ENCODE measurements at regions not wholly inside any gene's neighbourhood (a gene's known extent, or its start where the extent isn't known, plus 50 kb on each side); places are given as distances from the start of the nearest gene placed in this dataset.

- no peak overlapping the region for H3K4ac ChIP-seq (ENCODE audit: low read depth in 1 of 2, low read length in 2 of 2)
These were observed 1404.4 kb upstream of the PRMT6 start for GRCh38 chr1:105652109-105652508.

GRCh38 chr1:105655032-105655431 is 1401.4 kb upstream of the PRMT6 start:
- Histone ChIP-seq H3K4me3 (ENCODE audit: insufficient read depth in 1 of 2, low read depth in 1 of 2, low read length in 2 of 2) (no peak overlapping the region), H2BK15ac (ENCODE audit: low read depth, poor library complexity, severe bottlenecking) (no peak overlapping the region), H2BK120ac (ENCODE audit: low read depth, low read length) (no peak overlapping the region), H3K9me3 (ENCODE audit: control insufficient read depth, low read length) (no peaks in the 10 kb centered on the region), H3K4ac (ENCODE audit: low read depth in 1 of 2, low read length in 2 of 2) (no peak overlapping the region), H3K4me2 (ENCODE audit: low read length, poor library complexity, severe bottlenecking) (no peak overlapping the region), H3K79me1 (replicated peaks; ENCODE audit: low read length, poor library complexity, severe bottlenecking) (no peaks in the 10 kb centered on the region), H2AK5ac (ENCODE audit: low read length, severe bottlenecking) (no peak overlapping the region), H2BK5ac (ENCODE audit: low read depth, low read length, poor library complexity, severe bottlenecking) (no peak overlapping the region), H3K27ac (ENCODE audit: low read length, poor library complexity, severe bottlenecking) (no peak overlapping the region), H4K91ac (ENCODE audit: low read length) (no peak overlapping the region), H3K36me3 (ENCODE audit: control insufficient read depth in 1 of 2, insufficient read depth in 2 of 2, low read depth in 1 of 2, low read length in 2 of 2) (no peaks in the 10 kb centered on the region), H3K9ac (ENCODE audit: low read length) (no peak overlapping the region), H3K14ac (ENCODE audit: low read length in 2 of 2) (no peak overlapping the region), H3K4me1 (ENCODE audit: control insufficient read depth, insufficient read depth, low read depth, low read length) (no peaks in the 10 kb centered on the region), H2AFZ (ENCODE audit: low read depth, low read length) (no peak overlapping the region), H3K23ac (ENCODE audit: low read length in 2 of 2) (no peak overlapping the region), H4K8ac (ENCODE audit: low read length) (no peak overlapping the region), H3K27me3 (ENCODE audit: control insufficient read depth in 1 of 2, insufficient read depth in 1 of 2, low read length in 2 of 2) (no peaks in the 10 kb centered on the region), H3K18ac (ENCODE audit: low read depth in 1 of 2, low read length in 2 of 2) (no peak overlapping the region), H2BK12ac (ENCODE audit: low read length in 2 of 2) (no peak overlapping the region)
- WGBS = 67% methylated on average over 3 of the region's 4 CpGs
- no peak for DNase-seq

More at GRCh38 chr1:105652109-105652508, 1404.4 kb upstream of the PRMT6 start:
- Histone ChIP-seq H3K18ac (ENCODE audit: low read depth in 1 of 2, low read length in 2 of 2) (no peak overlapping the region), H3K14ac (ENCODE audit: low read length in 2 of 2) (no peak overlapping the region), H3K4me3 (ENCODE audit: insufficient read depth in 1 of 2, low read depth in 1 of 2, low read length in 2 of 2) (no peak overlapping the region), H3K9ac (ENCODE audit: low read length) (no peak overlapping the region), H2BK15ac (ENCODE audit: low read depth, poor library complexity, severe bottlenecking) (no peak overlapping the region), H2AK5ac (ENCODE audit: low read length, severe bottlenecking) (no peak overlapping the region), H3K27me3 (ENCODE audit: control insufficient read depth in 1 of 2, insufficient read depth in 1 of 2, low read length in 2 of 2) (no peaks in the 10 kb centered on the region), H3K27ac (ENCODE audit: low read length, poor library complexity, severe bottlenecking) (no peak overlapping the region), H3K4me1 (ENCODE audit: control insufficient read depth, insufficient read depth, low read depth, low read length) (no peaks in the 10 kb centered on the region), H2BK5ac (ENCODE audit: low read depth, low read length, poor library complexity, severe bottlenecking) (no peak overlapping the region), H2AFZ (ENCODE audit: low read depth, low read length) (no peak overlapping the region), H4K91ac (ENCODE audit: low read length) (no peak overlapping the region), H3K36me3 (ENCODE audit: control insufficient read depth in 1 of 2, insufficient read depth in 2 of 2, low read depth in 1 of 2, low read length in 2 of 2) (no peaks in the 10 kb centered on the region), H3K79me1 (replicated peaks; ENCODE audit: low read length, poor library complexity, severe bottlenecking) (no peaks in the 10 kb centered on the region), H2BK12ac (ENCODE audit: low read length in 2 of 2) (no peak overlapping the region), H2BK120ac (ENCODE audit: low read depth, low read length) (no peak overlapping the region), H3K9me3 (ENCODE audit: control insufficient read depth, low read length) (no peaks in the 10 kb centered on the region), H3K4me2 (ENCODE audit: low read length, poor library complexity, severe bottlenecking) (no peak overlapping the region), H3K23ac (ENCODE audit: low read length in 2 of 2) (no peak overlapping the region), H4K8ac (ENCODE audit: low read length) (no peak overlapping the region)
- no CpG with 5 or more reads among the region's 1 CpG for WGBS
- peak; percentile 1 for DNase-seq

GRCh38 chr1:105664495-105664894 is 1392.0 kb upstream of the PRMT6 start:
- no peaks in the 10 kb centered on the region for H3K9me3 ChIP-seq (ENCODE audit: control insufficient read depth, low read length)
- no peak overlapping the region for H3K4me2 ChIP-seq (ENCODE audit: low read length, poor library complexity, severe bottlenecking)
- H3K14ac ChIP-seq (ENCODE audit: low read length in 2 of 2) = no peak overlapping the region
- peaks cover 4% of the 10 kb centered on the region for H3K4me1 ChIP-seq (ENCODE audit: control insufficient read depth, insufficient read depth, low read depth, low read length)
- H2BK15ac ChIP-seq (ENCODE audit: low read depth, poor library complexity, severe bottlenecking) = no peak overlapping the region
- no peaks in the 10 kb centered on the region for H3K36me3 ChIP-seq (ENCODE audit: control insufficient read depth in 1 of 2, insufficient read depth in 2 of 2, low read depth in 1 of 2, low read length in 2 of 2)
- H3K23ac ChIP-seq (ENCODE audit: low read length in 2 of 2) = no peak overlapping the region
- H3K79me1 ChIP-seq (replicated peaks; ENCODE audit: low read length, poor library complexity, severe bottlenecking) = no peaks in the 10 kb centered on the region
- no peak overlapping the region for H2AK5ac ChIP-seq (ENCODE audit: low read length, severe bottlenecking)
- no peak overlapping the region for H2BK12ac ChIP-seq (ENCODE audit: low read length in 2 of 2)
- H2BK5ac ChIP-seq (ENCODE audit: low read depth, low read length, poor library complexity, severe bottlenecking) = no peak overlapping the region
- no peak overlapping the region for H2AFZ ChIP-seq (ENCODE audit: low read depth, low read length)
- no peak overlapping the region for H2BK120ac ChIP-seq (ENCODE audit: low read depth, low read length)
- no peak overlapping the region for H3K4ac ChIP-seq (ENCODE audit: low read depth in 1 of 2, low read length in 2 of 2)
- peak overlapping the region; percentile 90 for H3K27ac ChIP-seq (ENCODE audit: low read length, poor library complexity, severe bottlenecking)
- no peak overlapping the region for H4K8ac ChIP-seq (ENCODE audit: low read length)
- no peak for DNase-seq
- H3K9ac ChIP-seq (ENCODE audit: low read length) = no peak overlapping the region
- no peak overlapping the region for H3K18ac ChIP-seq (ENCODE audit: low read depth in 1 of 2, low read length in 2 of 2)
- H4K91ac ChIP-seq (ENCODE audit: low read length) = no peak overlapping the region
- 86% methylated on average over 5 of the region's 5 CpGs for WGBS
- H3K4me3 ChIP-seq (ENCODE audit: insufficient read depth in 1 of 2, low read depth in 1 of 2, low read length in 2 of 2) = no peak overlapping the region
- no peaks in the 10 kb centered on the region for H3K27me3 ChIP-seq (ENCODE audit: control insufficient read depth in 1 of 2, insufficient read depth in 1 of 2, low read length in 2 of 2)

- Histone ChIP-seq H3K9me3 (ENCODE audit: control insufficient read depth, low read length) (peaks cover 6% of the 10 kb centered on the region), H3K27me3 (ENCODE audit: control insufficient read depth in 1 of 2, insufficient read depth in 1 of 2, low read length in 2 of 2) (no peaks in the 10 kb centered on the region), H2BK12ac (ENCODE audit: low read length in 2 of 2) (no peak overlapping the region), H3K23ac (ENCODE audit: low read length in 2 of 2) (no peak overlapping the region), H2BK120ac (ENCODE audit: low read depth, low read length) (no peak overlapping the region), H3K79me1 (replicated peaks; ENCODE audit: low read length, poor library complexity, severe bottlenecking) (no peaks in the 10 kb centered on the region), H2AK5ac (ENCODE audit: low read length, severe bottlenecking) (no peak overlapping the region), H3K4me1 (ENCODE audit: control insufficient read depth, insufficient read depth, low read depth, low read length) (no peaks in the 10 kb centered on the region), H3K4me3 (ENCODE audit: insufficient read depth in 1 of 2, low read depth in 1 of 2, low read length in 2 of 2) (no peak overlapping the region), H3K27ac (ENCODE audit: low read length, poor library complexity, severe bottlenecking) (no peak overlapping the region), H3K9ac (ENCODE audit: low read length) (no peak overlapping the region), H3K14ac (ENCODE audit: low read length in 2 of 2) (no peak overlapping the region), H3K4me2 (ENCODE audit: low read length, poor library complexity, severe bottlenecking) (no peak overlapping the region), H4K8ac (ENCODE audit: low read length) (no peak overlapping the region), H4K91ac (ENCODE audit: low read length) (no peak overlapping the region), H2AFZ (ENCODE audit: low read depth, low read length) (no peak overlapping the region), H3K36me3 (ENCODE audit: control insufficient read depth in 1 of 2, insufficient read depth in 2 of 2, low read depth in 1 of 2, low read length in 2 of 2) (no peaks in the 10 kb centered on the region), H3K4ac (ENCODE audit: low read depth in 1 of 2, low read length in 2 of 2) (no peak overlapping the region), H2BK5ac (ENCODE audit: low read depth, low read length, poor library complexity, severe bottlenecking) (no peak overlapping the region), H2BK15ac (ENCODE audit: low read depth, poor library complexity, severe bottlenecking) (no peak overlapping the region), H3K18ac (ENCODE audit: low read depth in 1 of 2, low read length in 2 of 2) (no peak overlapping the region)
- WGBS = 66% methylated on average over 3 of the region's 3 CpGs
- DNase-seq = no peak
These were observed 1378.1 kb upstream of the PRMT6 start for GRCh38 chr1:105678334-105678733.
